ENCODE measurements at regions not wholly inside any gene's neighbourhood (a gene's known extent, or its start where the extent isn't known, plus 50 kb on each side); places are given as distances from the start of the nearest gene placed in this dataset.

- no peak for ATAC-seq
These were observed 434.8 kb downstream of the RAB38 start for GRCh38 chr11:87740451-87740850.

GRCh38 chr11:87739766-87740165 is 435.5 kb downstream of the RAB38 start:
- ATAC-seq = no peak
- TF ChIP-seq OSR1 (CRISPR knock-in tag; IDR thresholded peaks at IDR 0.05) = no peak
- no peak for TF ChIP-seq RARB (CRISPR knock-in tag; IDR thresholded peaks at IDR 0.05)
- TF ChIP-seq ARNTL (CRISPR knock-in tag; IDR thresholded peaks at IDR 0.05; ENCODE audit: borderline replicate concordance, low read depth) = no peak
- TF ChIP-seq PPARA (CRISPR knock-in tag; IDR thresholded peaks at IDR 0.05; ENCODE audit: borderline replicate concordance) = no peak
- TF ChIP-seq TCF4 (CRISPR knock-in tag; IDR thresholded peaks at IDR 0.05; ENCODE audit: borderline replicate concordance) = no peak
- TF ChIP-seq PATZ1 (CRISPR knock-in tag; IDR thresholded peaks at IDR 0.05; ENCODE audit: borderline replicate concordance) = no peak
- no peak for TF ChIP-seq ZC3H10 (CRISPR knock-in tag; IDR thresholded peaks at IDR 0.05)
- TF ChIP-seq ZFP3 (CRISPR knock-in tag; IDR thresholded peaks at IDR 0.05) = no peak
- TF ChIP-seq CSRNP3 (CRISPR knock-in tag; IDR thresholded peaks at IDR 0.05) = no peak
- no peak for TF ChIP-seq SNAI2 (CRISPR knock-in tag; IDR thresholded peaks at IDR 0.05)
- TF ChIP-seq ISL1 (CRISPR knock-in tag; IDR thresholded peaks at IDR 0.05) = no peak
- no peak for TF ChIP-seq TSHZ2 (CRISPR knock-in tag; IDR thresholded peaks at IDR 0.05)
- no peak for TF ChIP-seq GLIS3 (CRISPR knock-in tag; IDR thresholded peaks at IDR 0.05)
- TF ChIP-seq TOX (CRISPR knock-in tag; IDR thresholded peaks at IDR 0.05; ENCODE audit: borderline replicate concordance) = no peak
- no peak for TF ChIP-seq CREB5 (CRISPR knock-in tag; IDR thresholded peaks at IDR 0.05; ENCODE audit: low read depth)
- no peak for TF ChIP-seq POU6F1 (CRISPR knock-in tag; IDR thresholded peaks at IDR 0.05; ENCODE audit: borderline replicate concordance, low read depth)
- no peak for TF ChIP-seq ZNF8 (CRISPR knock-in tag; IDR thresholded peaks at IDR 0.05)
- TF ChIP-seq ZNF70 (CRISPR knock-in tag; IDR thresholded peaks at IDR 0.05) = no peak
- no peak for TF ChIP-seq ESRRG (CRISPR knock-in tag; IDR thresholded peaks at IDR 0.05)

More at GRCh38 chr11:87740451-87740850, 434.8 kb downstream of the RAB38 start:
- TF ChIP-seq GLIS3 (CRISPR knock-in tag; IDR thresholded peaks at IDR 0.05) = no peak
- TF ChIP-seq RARB (CRISPR knock-in tag; IDR thresholded peaks at IDR 0.05) = no peak

GRCh38 chr11:87739261-87739660 is 436.0 kb downstream of the RAB38 start:
- TF ChIP-seq SNAI2 (CRISPR knock-in tag; IDR thresholded peaks at IDR 0.05) (no peak), ESRRG (CRISPR knock-in tag; IDR thresholded peaks at IDR 0.05) (no peak), TOX (CRISPR knock-in tag; IDR thresholded peaks at IDR 0.05; ENCODE audit: borderline replicate concordance) (no peak), GLIS3 (CRISPR knock-in tag; IDR thresholded peaks at IDR 0.05) (no peak), TSHZ2 (CRISPR knock-in tag; IDR thresholded peaks at IDR 0.05) (no peak), POU6F1 (CRISPR knock-in tag; IDR thresholded peaks at IDR 0.05; ENCODE audit: borderline replicate concordance, low read depth) (no peak), ISL1 (CRISPR knock-in tag; IDR thresholded peaks at IDR 0.05) (no peak)
- ATAC-seq = no peak
